Fibroblast of mammary gland (primary cell): ENCODE measurements at regions not wholly inside any gene's neighbourhood (a gene's known extent, or its start where the extent isn't known, plus 50 kb on each side); places are given as distances from the start of the nearest gene placed in this dataset.

ENCODE experiments used
- DNase-seq: peaks from one replicate; pipeline ENCODE4 v3.0.0-alpha.2; 2010; ENCODE audit warnings: low read depth
- H3K4me3 ChIP-seq: 2 replicates; pipeline ENCODE4 v1.5.1; 2011; ENCODE audit warnings: low read depth, mild to moderate bottlenecking, low read length, moderate library complexity; ENCODE audit not compliant: control insufficient read depth
- TF ChIP-seq, protein P1 (sequence below): conservative IDR thresholded peaks from 2 replicates; pipeline ENCODE4 v1.5.1; 2011; ENCODE audit warnings: low read depth, low read length, inconsistent platforms; ENCODE audit not compliant: control insufficient read depth, insufficient read depth

- DNase-seq = no peak
- TF ChIP-seq, protein P1, sequence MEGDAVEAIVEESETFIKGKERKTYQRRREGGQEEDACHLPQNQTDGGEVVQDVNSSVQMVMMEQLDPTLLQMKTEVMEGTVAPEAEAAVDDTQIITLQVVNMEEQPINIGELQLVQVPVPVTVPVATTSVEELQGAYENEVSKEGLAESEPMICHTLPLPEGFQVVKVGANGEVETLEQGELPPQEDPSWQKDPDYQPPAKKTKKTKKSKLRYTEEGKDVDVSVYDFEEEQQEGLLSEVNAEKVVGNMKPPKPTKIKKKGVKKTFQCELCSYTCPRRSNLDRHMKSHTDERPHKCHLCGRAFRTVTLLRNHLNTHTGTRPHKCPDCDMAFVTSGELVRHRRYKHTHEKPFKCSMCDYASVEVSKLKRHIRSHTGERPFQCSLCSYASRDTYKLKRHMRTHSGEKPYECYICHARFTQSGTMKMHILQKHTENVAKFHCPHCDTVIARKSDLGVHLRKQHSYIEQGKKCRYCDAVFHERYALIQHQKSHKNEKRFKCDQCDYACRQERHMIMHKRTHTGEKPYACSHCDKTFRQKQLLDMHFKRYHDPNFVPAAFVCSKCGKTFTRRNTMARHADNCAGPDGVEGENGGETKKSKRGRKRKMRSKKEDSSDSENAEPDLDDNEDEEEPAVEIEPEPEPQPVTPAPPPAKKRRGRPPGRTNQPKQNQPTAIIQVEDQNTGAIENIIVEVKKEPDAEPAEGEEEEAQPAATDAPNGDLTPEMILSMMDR = no peak
Measured at GRCh38 chr14:82359201-82359600, 825.5 kb upstream of the SEL1L start.

DNA sequence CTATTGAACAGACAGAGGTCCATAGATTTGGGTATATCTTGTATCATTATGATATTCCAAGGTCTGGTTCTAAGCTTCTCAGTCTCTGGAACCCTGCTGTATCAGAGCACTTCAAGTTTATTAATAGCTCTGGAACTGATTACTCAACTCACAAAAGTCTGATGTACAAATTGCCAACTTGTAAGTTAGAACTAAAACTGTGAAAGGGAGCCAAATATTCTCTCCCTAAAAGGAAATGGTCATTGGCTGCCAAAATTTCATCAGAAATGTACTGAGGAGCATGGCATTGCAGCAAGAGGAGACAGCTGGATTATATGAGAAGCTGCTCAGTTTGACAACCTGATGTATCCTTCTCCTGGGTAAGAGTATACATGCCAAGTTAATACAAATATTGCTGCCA lies 828.8 kb upstream of the SEL1L start:
- DNase-seq = no peak
- TF ChIP-seq, protein P1 = no peak
- H3K4me3 ChIP-seq = no peak overlapping the region

More at GRCh38 chr14:82359201-82359600, 825.5 kb upstream of the SEL1L start:
- H3K4me3 ChIP-seq = no peak overlapping the region

DNA sequence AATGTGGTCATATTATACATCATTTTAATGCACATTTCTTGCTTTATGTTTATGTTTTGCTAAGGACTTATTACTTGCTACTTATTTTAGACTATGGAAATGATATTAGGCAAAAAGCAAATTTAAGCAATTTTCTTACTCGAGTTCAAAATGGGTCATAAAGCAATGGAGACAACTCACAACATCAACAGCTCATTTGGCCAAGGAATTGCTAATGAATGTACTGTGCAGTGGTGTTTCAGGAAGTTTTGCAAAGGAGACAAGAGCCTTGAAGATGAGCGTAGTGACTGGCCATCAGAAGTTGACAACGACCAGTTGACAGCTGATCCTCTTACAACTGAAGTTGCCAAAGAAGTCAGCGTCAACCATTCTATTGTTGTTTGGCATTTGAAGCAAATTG lies 831.8 kb upstream of the SEL1L start:
- H3K4me3 ChIP-seq = no peak overlapping the region
- DNase-seq = no peak
- TF ChIP-seq, protein P1 = no peak

DNA sequence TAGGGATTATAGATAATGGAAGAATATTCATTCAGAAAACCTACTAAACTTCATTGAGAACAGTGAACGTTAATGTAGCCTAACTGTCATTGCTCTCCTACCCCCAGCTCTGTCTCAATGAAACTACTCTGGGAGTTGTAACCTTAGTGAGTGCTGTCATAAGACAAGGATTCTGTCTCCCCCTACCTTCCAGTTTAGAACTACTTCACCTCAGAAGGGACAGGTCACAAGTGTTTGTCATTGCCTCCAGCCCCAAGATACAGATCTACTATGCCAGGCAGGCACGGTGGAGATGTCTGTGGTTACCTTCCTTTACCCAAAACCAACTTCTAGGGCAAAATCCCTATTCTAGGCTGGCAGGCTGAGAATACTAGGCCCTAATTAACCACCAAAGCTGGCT lies 833.1 kb upstream of the SEL1L start:
- H3K4me3 ChIP-seq = no peak overlapping the region
- DNase-seq = no peak
- TF ChIP-seq, protein P1 = no peak

GRCh38 chr14:82379291-82379690 lies 845.6 kb upstream of the SEL1L start:
- TF ChIP-seq, protein P1 = no peak
- no peak for DNase-seq
- H3K4me3 ChIP-seq = no peak overlapping the region

- TF ChIP-seq, protein P1 = no peak
- DNase-seq = peak; percentile 3
- no peak overlapping the region for H3K4me3 ChIP-seq
Measured at GRCh38 chr14:82385048-82385447, 851.4 kb upstream of the SEL1L start.

DNA sequence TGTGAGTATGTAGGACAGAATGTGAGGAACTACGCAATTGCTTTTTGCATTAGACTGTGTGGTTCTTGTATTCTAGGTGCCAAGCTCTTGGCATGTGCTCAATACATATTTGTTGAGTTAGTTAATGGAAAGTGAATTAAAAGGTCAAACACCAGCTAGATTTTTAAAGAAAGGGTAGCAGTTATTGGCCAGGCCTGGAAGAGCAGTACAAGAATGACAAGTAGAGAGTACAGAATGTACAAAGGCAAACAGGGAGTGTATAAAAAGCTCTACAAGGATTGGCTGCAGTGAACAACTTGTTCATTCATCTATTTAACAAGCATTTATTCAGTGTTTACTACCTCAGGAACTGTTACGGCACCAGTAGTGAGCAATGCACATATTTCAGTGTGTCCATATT lies 854.0 kb upstream of the SEL1L start:
- TF ChIP-seq, protein P1 = no peak
- no peak overlapping the region for H3K4me3 ChIP-seq
- peak; percentile 21 for DNase-seq
